Activated T-helper 17 cell treated with anti-CD3 and anti-CD28 coated beads, Interleukin-2, amount 50 U/mL, for 72 hours (primary cell): ENCODE measurements at regions not wholly inside any gene's neighbourhood (a gene's known extent, or its start where the extent isn't known, plus 50 kb on each side); places are given as distances from the start of the nearest gene placed in this dataset.

ENCODE experiments used
- ATAC-seq: fragments of 150-1000 bp; cut with Tn5 transposase; replicated peaks from 2 replicates; pipeline ENCODE4 v1.10.0; 2021; ENCODE audit warnings: mild to moderate bottlenecking, moderate library complexity
- H3K27ac Mint-ChIP-seq: one replicate; pipeline ENCODE4 v1.8.0; 2022; ENCODE audit warnings: mixed read lengths
- H3K27me3 Mint-ChIP-seq: one replicate; pipeline ENCODE4 v1.8.0; 2022; ENCODE audit warnings: mixed read lengths
- H3K36me3 Mint-ChIP-seq: one replicate; pipeline ENCODE4 v1.8.0; 2022; ENCODE audit warnings: low read depth, mild to moderate bottlenecking, mixed read lengths
- H3K4me1 Mint-ChIP-seq: one replicate; pipeline ENCODE4 v1.8.0; 2022; ENCODE audit warnings: mixed read lengths
- H3K4me3 Mint-ChIP-seq: one replicate; pipeline ENCODE4 v1.8.0; 2022; ENCODE audit warnings: mild to moderate bottlenecking, mixed read lengths
- H3K9me3 Mint-ChIP-seq: one replicate; pipeline ENCODE4 v1.8.0; 2022; ENCODE audit warnings: mixed read lengths

GRCh38 chr10:130792096-130792845, 519.2 kb downstream of the TCERG1L start:
- H3K36me3 Mint-ChIP-seq, result no peaks in the 10 kb centered on the region
- no peaks in the 10 kb centered on the region for H3K27me3 Mint-ChIP-seq
- H3K4me1 Mint-ChIP-seq, result no peaks in the 10 kb centered on the region
- H3K27ac Mint-ChIP-seq, result no peak overlapping the region
- no peaks in the 10 kb centered on the region for H3K9me3 Mint-ChIP-seq
- ATAC-seq, result no peak
- no peak overlapping the region for H3K4me3 Mint-ChIP-seq

- no peak overlapping the region for H3K27ac Mint-ChIP-seq
- no peaks in the 10 kb centered on the region for H3K4me1 Mint-ChIP-seq
- ATAC-seq, result no peak
- H3K27me3 Mint-ChIP-seq, result no peaks in the 10 kb centered on the region
- H3K36me3 Mint-ChIP-seq, result no peaks in the 10 kb centered on the region
- no peaks in the 10 kb centered on the region for H3K9me3 Mint-ChIP-seq
- H3K4me3 Mint-ChIP-seq, result no peak overlapping the region
These were observed 515.7 kb downstream of the TCERG1L start for GRCh38 chr10:130795819-130796218.

- Mint-ChIP-seq H3K9me3 (no peaks in the 10 kb centered on the region), H3K4me1 (no peaks in the 10 kb centered on the region), H3K36me3 (no peaks in the 10 kb centered on the region), H3K4me3 (no peak overlapping the region), H3K27ac (no peak overlapping the region), H3K27me3 (no peaks in the 10 kb centered on the region)
- no peak for ATAC-seq
These were observed 512.0 kb downstream of the TCERG1L start for GRCh38 chr10:130799532-130799931.

- H3K27me3 Mint-ChIP-seq, result no peaks in the 10 kb centered on the region
- H3K4me3 Mint-ChIP-seq, result no peak overlapping the region
- ATAC-seq, result no peak
- no peaks in the 10 kb centered on the region for H3K36me3 Mint-ChIP-seq
- H3K27ac Mint-ChIP-seq, result no peak overlapping the region
- no peaks in the 10 kb centered on the region for H3K9me3 Mint-ChIP-seq
- H3K4me1 Mint-ChIP-seq, result no peaks in the 10 kb centered on the region
These were observed 511.2 kb downstream of the TCERG1L start for GRCh38 chr10:130800281-130800680.

GRCh38 chr10:130801276-130801675, 510.2 kb downstream of the TCERG1L start:
- ATAC-seq, result no peak
- Mint-ChIP-seq H3K4me1 (no peaks in the 10 kb centered on the region), H3K27me3 (no peaks in the 10 kb centered on the region)

GRCh38 chr10:130801784-130802183, 509.7 kb downstream of the TCERG1L start:
- Mint-ChIP-seq H3K27me3 (no peaks in the 10 kb centered on the region), H3K9me3 (no peaks in the 10 kb centered on the region), H3K36me3 (no peaks in the 10 kb centered on the region), H3K27ac (no peak overlapping the region), H3K4me3 (no peak overlapping the region), H3K4me1 (no peaks in the 10 kb centered on the region)
- no peak for ATAC-seq

More at GRCh38 chr10:130801276-130801675, 510.2 kb downstream of the TCERG1L start:
- Mint-ChIP-seq H3K9me3 (no peaks in the 10 kb centered on the region), H3K4me3 (no peak overlapping the region), H3K27ac (no peak overlapping the region), H3K36me3 (no peaks in the 10 kb centered on the region)

GRCh38 chr10:130802301-130802700, 509.2 kb downstream of the TCERG1L start:
- Mint-ChIP-seq H3K36me3 (no peaks in the 10 kb centered on the region), H3K4me1 (no peaks in the 10 kb centered on the region), H3K27ac (no peak overlapping the region), H3K9me3 (no peaks in the 10 kb centered on the region), H3K4me3 (no peak overlapping the region), H3K27me3 (no peaks in the 10 kb centered on the region)
- ATAC-seq, result no peak

GRCh38 chr10:130804281-130804680, 507.2 kb downstream of the TCERG1L start:
- H3K27me3 Mint-ChIP-seq, result no peaks in the 10 kb centered on the region
- H3K9me3 Mint-ChIP-seq, result no peaks in the 10 kb centered on the region
- ATAC-seq, result no peak
- H3K36me3 Mint-ChIP-seq, result no peaks in the 10 kb centered on the region
- no peaks in the 10 kb centered on the region for H3K4me1 Mint-ChIP-seq
- H3K4me3 Mint-ChIP-seq, result no peak overlapping the region
- H3K27ac Mint-ChIP-seq, result no peak overlapping the region

GRCh38 chr10:130804778-130805634, 506.5 kb downstream of the TCERG1L start:
- no peak for ATAC-seq
- no peak overlapping the region for H3K27ac Mint-ChIP-seq
- no peaks in the 10 kb centered on the region for H3K36me3 Mint-ChIP-seq
- no peaks in the 10 kb centered on the region for H3K9me3 Mint-ChIP-seq
- H3K4me1 Mint-ChIP-seq, result no peaks in the 10 kb centered on the region
- H3K27me3 Mint-ChIP-seq, result no peaks in the 10 kb centered on the region
- no peak overlapping the region for H3K4me3 Mint-ChIP-seq

GRCh38 chr10:130805635-130806030, 505.9 kb downstream of the TCERG1L start:
- Mint-ChIP-seq H3K4me1 (no peaks in the 10 kb centered on the region), H3K4me3 (no peak overlapping the region), H3K36me3 (no peaks in the 10 kb centered on the region), H3K9me3 (no peaks in the 10 kb centered on the region), H3K27ac (no peak overlapping the region), H3K27me3 (no peaks in the 10 kb centered on the region)
- ATAC-seq, result no peak

- Mint-ChIP-seq H3K4me1 (no peaks in the 10 kb centered on the region), H3K36me3 (no peaks in the 10 kb centered on the region), H3K9me3 (no peaks in the 10 kb centered on the region), H3K4me3 (no peak overlapping the region), H3K27ac (no peak overlapping the region), H3K27me3 (no peaks in the 10 kb centered on the region)
- ATAC-seq, result no peak
These were observed 505.1 kb downstream of the TCERG1L start for GRCh38 chr10:130806426-130806825.

- Mint-ChIP-seq H3K4me1 (no peaks in the 10 kb centered on the region), H3K36me3 (no peaks in the 10 kb centered on the region), H3K4me3 (no peak overlapping the region), H3K9me3 (no peaks in the 10 kb centered on the region), H3K27me3 (no peaks in the 10 kb centered on the region), H3K27ac (no peak overlapping the region)
- no peak for ATAC-seq
These were observed 504.4 kb downstream of the TCERG1L start for GRCh38 chr10:130807096-130807495.

GRCh38 chr10:130807721-130808120, 503.8 kb downstream of the TCERG1L start:
- no peaks in the 10 kb centered on the region for H3K27me3 Mint-ChIP-seq
- no peaks in the 10 kb centered on the region for H3K36me3 Mint-ChIP-seq
- H3K27ac Mint-ChIP-seq, result no peak overlapping the region
- H3K9me3 Mint-ChIP-seq, result no peaks in the 10 kb centered on the region
- no peak overlapping the region for H3K4me3 Mint-ChIP-seq
- ATAC-seq, result no peak
- no peaks in the 10 kb centered on the region for H3K4me1 Mint-ChIP-seq

GRCh38 chr10:130808243-130808642, 503.3 kb downstream of the TCERG1L start:
- no peaks in the 10 kb centered on the region for H3K9me3 Mint-ChIP-seq
- H3K27me3 Mint-ChIP-seq, result no peaks in the 10 kb centered on the region
- no peaks in the 10 kb centered on the region for H3K4me1 Mint-ChIP-seq
- H3K27ac Mint-ChIP-seq, result no peak overlapping the region
- no peaks in the 10 kb centered on the region for H3K36me3 Mint-ChIP-seq
- no peak overlapping the region for H3K4me3 Mint-ChIP-seq
- no peak for ATAC-seq

GRCh38 chr10:130808686-130809085, 502.8 kb downstream of the TCERG1L start:
- no peak for ATAC-seq
- no peaks in the 10 kb centered on the region for H3K4me1 Mint-ChIP-seq
- no peaks in the 10 kb centered on the region for H3K27me3 Mint-ChIP-seq

More at GRCh38 chr10:130808686-130809085, 502.8 kb downstream of the TCERG1L start:
- no peaks in the 10 kb centered on the region for H3K9me3 Mint-ChIP-seq
- H3K27ac Mint-ChIP-seq, result no peak overlapping the region
- H3K4me3 Mint-ChIP-seq, result no peak overlapping the region
- H3K36me3 Mint-ChIP-seq, result no peaks in the 10 kb centered on the region
